HL-60/S4 (cell line): ENCODE measurements at regions not wholly inside any gene's neighbourhood (a gene's known extent, or its start where the extent isn't known, plus 50 kb on each side); places are given as distances from the start of the nearest gene placed in this dataset.
"Not testable (repeated sequence)": the region's sequence is repeated elsewhere in the genome, so short reads cannot be mapped to it uniquely, and the experiment has no call there.

Source experiments
- in situ Hi-C: fragments of 300-500 bp; cut with MboI; formaldehyde crosslinking; loops from 2 replicates; pipeline ENCODE4 v1.14.3; 2022; ENCODE audit warnings: low sequenced_read_pairs

DNA sequence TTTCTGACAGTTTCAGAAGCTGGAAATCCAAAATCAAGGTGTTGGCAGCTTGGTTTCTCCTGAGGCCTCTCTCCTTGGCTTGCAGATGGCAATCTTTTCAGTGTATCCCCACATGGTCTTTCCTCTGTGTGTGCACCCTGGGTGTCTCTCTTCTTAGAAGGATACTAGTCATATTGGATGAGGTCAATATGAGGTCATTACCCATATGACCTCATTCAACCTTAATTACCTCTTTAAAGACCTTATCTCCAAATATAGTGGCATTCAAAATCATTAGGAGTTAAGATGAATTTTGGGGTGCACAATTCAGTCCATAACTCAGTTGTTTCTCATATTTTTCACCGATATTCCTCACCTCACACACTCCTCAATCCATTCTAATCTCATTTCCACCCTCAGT lies 92.4 kb upstream of the TGM3 start:
- in situ Hi-C loops, result loop anchor here (10.0 kb wide), 1 partner anchor 261 kb away; no protein-coding TSS in a partner anchor

DNA sequence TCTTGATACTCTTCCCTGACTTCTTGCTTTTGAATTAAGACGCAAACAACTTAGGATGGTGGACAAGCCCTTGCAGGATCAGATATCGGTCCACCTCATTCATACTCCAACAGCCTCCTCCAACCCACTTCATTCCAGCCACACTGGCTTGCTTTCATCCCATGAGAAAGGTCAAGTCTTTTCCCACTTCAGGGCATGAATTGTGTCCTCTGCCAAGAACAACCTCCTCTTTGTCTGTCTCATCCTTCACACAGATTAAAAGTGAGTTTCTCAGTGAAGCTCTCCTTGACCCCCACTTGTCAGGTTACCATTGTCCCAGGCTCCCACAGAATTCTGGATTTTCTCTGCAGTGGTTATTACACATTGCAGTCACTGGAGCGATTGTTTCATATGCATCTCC lies 91.8 kb upstream of the TGM3 start:
- in situ Hi-C loops, result loop anchor here (10.0 kb wide), 1 partner anchor 261 kb away; no protein-coding TSS in a partner anchor

DNA sequence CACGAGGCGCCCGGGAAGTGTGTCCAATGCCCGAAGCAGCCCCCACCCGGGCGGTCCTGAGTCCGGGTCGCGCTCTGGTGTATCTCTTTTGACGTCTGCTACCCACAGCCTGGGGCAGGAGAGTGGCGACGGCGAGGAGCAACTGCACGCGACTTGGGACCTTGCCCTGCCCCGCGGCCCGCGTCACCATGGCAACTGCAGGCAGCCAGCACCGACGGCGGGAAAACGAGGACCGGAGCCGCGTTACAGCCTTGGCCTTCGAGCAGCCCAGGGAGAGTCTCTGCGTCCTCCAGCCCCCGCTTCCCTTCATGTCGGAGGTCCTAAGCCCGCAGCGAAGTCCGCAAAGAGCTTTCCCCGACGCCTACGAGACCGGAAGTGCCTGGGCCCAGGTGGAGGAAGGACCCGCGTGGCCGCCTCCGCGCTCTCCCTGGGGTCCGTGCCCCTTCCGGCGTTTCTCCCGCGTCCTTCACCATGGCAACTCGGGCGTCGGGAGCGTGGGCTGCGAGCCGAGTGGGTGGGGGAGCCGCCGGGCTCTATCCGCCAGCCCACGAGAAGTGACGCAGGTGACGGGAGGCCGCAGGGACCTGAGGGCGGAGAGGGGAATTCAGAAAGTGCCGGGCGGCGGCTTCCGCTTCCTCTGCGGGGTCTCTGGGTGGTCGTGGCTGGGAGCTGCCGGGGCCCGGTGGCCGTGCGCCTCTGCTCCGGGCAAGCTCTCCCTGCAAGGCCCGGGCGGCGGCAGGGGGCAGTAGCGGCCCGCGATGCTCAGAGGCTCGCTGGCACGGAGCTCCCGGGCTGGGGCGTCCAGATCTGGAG lies 88.6 kb upstream of the TGM3 start:
- in situ Hi-C loops, result loop anchor here (10.0 kb wide), 1 partner anchor 258 kb away; no protein-coding TSS in a partner anchor

DNA sequence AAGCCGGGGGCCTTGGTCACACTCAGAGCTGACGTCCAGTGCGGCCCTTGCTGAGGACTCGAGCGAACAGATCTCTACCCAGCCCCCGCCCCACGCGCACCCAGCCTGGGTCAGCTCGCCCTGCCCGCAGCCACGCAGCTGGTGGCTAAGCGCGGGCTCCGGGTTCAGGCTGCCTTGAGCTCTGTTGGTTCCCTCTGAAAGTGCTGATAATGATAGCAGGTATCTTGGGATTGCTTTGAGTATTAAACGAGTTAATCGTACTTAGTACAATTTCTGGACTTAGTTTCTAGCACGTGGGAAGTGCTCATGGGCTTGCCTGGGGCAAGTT lies 88.1 kb upstream of the TGM3 start:
- in situ Hi-C loops, result loop anchor here (10.0 kb wide), 1 partner anchor 257 kb away; no protein-coding TSS in a partner anchor

DNA sequence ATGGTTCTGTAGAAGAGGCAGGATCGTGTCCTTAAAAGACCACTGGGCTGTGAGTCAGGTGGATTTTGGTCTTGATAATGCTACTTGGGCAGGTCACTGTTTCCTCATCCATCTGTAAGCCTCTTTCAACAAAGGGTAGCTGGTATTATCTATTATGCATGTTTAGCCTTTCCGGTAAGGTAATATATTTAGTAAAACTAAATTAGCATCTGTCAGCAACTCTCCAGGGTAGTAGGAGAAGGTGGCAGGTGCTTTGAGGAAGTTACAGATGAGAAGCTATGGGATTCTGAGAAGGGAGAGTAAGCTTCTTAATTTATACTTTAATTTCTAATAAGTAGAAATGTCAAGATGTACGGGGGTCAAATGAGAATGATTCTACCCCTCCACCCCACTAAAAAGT lies 86.9 kb upstream of the TGM3 start:
- in situ Hi-C loops, result loop anchor here (10.0 kb wide), 1 partner anchor 256 kb away; no protein-coding TSS in a partner anchor

DNA sequence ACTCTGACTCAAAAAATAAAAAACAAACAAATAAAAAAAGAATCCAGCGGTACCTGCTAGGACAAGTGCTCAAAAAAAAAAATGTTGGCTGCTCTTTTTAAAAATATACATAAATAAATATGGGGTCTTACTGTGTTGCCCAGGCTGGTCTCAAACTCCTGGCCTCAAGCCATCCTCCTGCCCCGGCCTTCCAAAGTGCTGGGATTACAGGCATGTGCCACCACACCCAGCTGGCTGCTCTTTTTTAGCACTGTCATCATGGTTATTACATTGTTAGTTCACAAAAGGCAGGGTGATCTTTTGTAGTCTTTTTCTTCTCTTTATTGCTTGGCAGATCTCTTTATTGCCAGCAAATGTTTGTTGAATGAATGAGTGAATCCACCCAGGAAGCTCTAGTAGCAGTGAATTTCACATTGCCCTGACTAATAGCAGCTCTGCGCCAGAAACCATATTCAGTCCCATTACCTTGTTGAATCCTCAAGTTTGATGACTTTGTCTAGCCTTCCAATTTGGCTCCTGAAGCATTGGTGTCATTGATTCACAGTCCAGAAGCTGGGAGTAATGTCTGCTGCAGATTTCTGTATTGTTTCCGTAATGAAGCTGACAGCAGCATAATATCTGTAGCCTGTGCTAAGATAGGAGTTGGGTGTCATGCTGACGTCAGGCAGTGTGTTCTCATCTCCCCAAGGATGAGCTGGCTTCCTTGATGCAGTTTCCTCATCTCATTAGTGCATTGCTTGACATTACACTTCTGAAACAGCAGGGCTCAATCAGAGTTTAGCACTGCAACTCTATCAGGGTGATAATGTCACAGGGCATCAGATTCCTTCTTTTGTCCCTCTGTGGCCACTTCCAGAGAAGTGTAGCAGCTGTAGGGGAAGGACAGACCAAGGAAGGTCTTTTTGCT lies 84.9 kb upstream of the TGM3 start:
- in situ Hi-C loops, result loop anchor here (10.0 kb wide), 1 partner anchor 124 kb away; no protein-coding TSS in a partner anchor

DNA sequence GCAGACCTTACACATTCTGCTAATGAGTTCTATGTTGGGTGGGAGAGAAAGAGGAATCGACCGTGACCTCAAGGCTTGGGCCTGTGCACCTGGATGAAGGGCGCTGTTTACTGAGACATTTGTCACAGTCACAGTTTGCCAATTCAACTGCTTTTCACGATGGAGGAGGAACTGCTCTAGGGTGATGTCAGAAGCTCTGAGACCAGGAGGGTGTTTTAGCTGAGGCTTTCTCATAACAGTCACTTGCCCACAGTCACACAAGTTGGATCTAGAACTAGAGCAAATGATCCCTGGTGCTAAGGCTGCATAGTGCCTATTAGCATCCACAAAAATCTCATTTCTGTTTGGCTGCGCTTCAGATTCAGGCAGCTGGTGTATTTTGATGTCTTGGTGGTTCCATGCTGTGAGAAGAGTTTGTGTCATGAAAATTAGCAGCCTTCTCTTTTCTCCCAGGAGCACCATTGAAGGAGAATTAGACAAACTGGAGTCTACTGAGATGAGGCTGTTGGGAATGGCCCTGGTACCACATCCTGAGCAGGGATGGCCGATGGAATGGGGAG lies 83.3 kb upstream of the TGM3 start:
- in situ Hi-C loops, result loop anchor here (10.0 kb wide), 1 partner anchor 122 kb away; no protein-coding TSS in a partner anchor

DNA sequence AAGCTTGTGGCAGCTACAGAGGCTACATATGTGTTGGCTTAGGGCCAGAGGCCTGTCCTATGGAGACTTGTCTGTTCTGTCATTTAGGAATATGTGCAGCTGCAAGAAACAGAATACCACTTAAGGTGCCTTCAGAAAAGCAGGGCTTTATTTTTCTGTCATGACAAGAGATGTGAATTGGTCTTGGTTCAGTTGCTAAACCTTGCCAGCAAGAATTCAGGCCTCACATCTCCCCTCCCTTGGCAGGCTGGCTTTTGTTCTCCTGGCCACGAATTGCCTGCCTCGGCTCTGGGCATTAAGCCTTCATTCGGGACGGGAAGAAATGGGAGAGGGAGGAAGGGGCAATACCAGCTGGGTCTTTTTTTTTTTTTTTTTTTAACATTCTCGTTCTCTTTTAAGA lies 82.4 kb upstream of the TGM3 start:
- in situ Hi-C loops, result loop anchor here (10.0 kb wide), 1 partner anchor 121 kb away; no protein-coding TSS in a partner anchor

DNA sequence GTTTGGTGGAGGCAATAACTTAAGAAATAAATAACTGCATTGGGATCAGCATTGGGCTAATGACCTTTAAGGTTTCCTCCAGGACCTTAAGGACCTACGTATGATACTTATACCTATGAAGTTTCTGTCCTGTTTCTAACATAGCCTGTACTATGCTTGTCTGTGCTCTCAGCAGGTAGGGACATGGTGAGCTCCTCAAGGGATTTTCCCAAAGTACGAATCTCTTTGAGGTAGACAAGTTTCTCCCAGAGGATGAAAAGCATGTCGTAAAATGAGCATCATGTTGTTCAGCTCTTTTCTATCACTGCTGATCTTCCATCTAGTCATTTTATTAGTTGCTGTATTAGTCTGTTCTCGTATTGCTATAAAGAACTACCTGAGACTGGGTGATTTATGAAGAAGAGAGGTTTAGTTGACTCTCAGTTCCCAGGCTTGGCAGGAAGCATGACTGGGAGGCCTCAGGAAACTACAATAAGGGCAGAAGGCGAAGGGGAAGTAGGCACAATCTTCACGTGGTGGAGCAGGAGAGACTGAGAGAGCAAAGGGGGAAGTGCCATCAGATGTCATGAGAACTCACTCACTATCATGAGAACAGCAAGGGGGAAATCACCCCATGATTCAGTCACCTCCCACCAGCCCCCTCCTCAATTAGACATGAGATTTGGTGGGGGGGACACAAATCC lies 77.8 kb upstream of the TGM3 start:
- in situ Hi-C loops, result loop anchor here (10.0 kb wide), 1 partner anchor 117 kb away; no protein-coding TSS in a partner anchor

DNA sequence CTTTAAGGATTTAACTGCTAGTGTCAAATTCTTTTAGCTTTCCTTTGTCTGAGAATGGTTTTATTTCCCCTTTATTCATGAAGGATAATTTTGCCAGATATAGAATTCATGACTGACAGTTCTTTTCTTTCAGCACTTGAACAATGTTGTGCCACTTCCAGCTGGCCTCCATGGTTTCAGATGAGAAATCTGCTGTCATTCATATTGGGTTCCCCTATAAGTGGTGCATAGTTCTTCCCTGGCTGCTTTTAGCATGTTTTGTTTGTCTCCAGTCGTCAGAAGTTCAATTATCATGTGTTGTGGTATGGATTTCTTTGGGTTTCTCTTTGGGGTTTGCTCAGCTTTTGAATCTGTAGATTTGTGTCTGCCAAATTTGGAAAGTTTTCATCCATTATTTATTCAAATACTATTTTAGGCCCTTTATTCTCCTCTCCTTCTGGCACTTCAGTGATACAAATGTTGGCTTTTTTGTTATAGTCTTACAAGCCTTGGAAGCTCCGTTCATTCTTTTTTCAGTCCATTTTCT lies 76.3 kb upstream of the TGM3 start:
- in situ Hi-C loops, result loop anchor here (10.0 kb wide), 1 partner anchor 115 kb away; no protein-coding TSS in a partner anchor

DNA sequence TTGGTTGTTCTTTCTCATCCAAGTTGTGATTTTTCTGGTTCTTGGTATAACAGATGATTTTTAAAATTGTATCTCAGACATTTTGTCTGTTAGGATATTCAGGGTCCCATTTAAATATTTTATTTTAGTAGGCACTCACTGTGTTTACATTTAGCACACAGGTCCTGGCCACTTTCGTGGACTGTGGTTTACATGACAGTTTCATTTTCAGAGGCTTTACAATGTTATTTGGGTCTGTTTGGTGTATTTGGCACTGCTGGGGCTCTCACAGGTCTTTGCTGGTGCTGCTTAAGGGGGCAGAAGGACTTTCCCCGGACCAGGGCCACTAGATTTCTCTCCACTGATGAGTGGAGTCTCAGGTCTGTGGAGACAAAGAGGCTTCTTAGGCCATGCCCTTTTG lies 75.5 kb upstream of the TGM3 start:
- in situ Hi-C loops, result no loop called here

DNA sequence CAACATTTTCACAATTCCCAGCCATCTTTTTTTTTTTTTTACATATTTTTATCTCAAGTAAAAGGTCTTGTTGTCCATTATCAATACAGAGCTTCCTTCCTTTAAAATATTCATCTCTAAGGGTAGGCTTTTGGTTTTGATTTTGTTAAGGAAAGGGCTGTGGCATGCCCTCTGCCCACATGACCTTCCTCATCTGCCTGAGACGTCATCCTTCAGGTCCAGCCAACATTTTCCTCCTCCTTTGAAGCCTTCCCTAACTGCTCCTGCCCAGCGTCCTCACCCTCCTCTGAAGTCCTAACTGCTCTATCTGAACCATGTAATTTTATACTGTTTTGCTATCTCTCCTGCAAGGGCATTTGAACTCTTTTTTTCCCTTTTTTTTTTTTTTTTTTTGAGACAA lies 73.9 kb upstream of the TGM3 start:
- in situ Hi-C loops, result no loop called here

DNA sequence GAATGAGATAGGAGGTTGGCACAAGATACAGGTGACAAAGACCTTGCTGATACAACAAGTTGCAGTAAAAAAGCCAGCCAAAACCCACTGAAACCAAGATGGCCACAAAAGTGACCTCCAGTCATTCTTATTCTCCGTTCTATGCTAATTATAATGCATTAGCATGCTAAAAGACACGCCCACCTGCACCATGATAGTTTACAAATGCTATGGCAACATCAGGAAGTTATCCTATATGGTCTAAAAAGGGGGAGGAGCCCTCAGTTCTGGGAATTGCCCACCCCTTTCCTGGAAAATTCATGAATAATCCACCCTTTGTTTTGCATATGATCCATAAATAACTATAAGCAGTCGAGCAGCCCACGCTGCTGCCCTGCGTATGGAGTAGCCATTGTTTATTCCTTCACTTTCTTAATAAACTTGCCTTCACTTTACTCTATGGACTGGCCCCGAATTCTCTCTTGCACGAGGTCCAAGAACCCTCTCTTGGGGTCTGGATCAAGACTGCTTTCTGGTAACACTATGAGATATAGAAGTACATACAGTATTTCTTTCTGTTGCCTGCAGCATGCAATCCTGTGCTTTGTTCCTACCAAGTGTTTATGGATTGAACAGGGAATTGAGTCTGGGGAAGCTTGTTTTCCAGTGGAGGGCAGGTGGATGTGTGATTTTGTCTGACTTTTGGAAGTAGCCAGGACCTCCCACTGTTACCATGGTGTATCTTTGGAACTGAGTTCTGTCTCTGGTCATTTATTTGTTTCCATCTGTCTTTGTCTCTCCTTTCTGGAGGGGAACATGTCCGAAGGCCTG lies 72.0 kb upstream of the TGM3 start:
- in situ Hi-C loops, result no loop called here

DNA sequence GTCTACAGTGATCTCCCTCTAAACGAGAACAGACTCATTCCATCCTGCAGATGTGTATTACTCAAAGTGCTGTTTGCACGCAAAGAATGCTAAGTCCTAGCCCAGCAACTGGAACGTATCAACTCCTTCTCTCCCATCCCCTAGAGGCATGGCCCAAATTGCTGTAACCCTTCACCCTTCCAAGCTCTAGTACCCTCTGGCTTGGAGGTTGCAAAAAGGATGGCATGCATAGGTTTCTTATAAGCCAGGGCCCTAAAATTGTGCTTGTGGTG lies 71.5 kb upstream of the TGM3 start:
- in situ Hi-C loops, result no loop called here

DNA sequence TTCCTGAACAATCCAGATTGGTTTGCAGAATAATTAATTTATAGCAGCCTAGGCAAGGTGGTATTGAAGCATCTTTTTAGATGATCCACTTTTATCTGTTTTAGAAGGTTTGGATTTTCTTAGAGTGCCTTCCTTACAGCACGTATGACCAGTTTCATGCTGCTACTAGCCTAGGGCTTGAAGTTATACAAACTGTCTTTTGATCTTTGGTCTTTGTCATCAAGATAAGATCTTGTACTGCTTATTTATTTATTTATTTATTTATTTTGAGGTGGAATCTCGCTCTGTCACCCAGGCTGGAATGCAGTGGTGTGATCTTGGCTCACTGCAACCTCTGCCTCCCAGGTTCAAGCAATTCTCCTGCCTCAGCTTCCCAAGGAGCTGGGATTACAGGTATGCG lies 68.5 kb upstream of the TGM3 start:
- in situ Hi-C loops, result not testable (repeated sequence)

DNA sequence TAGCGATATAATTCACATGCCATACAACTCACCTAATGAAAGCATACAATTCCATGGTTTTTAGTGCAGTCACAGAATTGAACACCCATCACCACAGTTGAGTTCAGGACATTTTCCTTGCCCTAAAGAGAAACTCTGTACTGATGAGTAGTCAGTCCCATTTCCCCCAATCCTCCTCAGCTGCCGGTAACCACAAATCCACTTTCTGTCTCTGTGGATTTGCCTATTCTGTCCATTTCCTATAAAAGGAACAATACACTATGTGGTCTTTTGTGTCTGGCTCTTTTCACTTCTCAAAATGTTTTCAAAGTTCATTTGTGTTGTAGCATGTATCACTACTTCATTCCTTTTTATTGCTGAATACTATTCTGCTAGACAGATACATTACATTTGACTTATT lies 67.9 kb upstream of the TGM3 start:
- in situ Hi-C loops, result no loop called here

DNA sequence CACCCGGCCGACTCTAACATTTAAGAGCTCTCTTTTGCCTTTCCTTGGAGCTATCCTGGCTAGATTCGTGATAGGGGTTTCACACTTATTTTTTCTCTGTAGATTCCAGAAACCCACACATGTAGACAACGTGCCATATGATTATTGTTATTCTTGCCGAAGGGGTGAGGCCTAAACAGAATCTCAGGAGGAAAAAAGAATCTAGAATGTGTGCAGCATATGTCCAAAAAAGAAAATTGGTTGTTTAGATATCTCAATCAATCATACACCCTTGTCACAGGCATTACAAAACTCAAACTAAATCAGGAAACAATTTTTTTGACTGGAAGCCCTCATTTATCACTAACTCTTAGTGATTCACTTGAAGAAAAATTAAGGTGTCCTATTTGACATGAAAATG lies 66.9 kb upstream of the TGM3 start:
- in situ Hi-C loops, result no loop called here

DNA sequence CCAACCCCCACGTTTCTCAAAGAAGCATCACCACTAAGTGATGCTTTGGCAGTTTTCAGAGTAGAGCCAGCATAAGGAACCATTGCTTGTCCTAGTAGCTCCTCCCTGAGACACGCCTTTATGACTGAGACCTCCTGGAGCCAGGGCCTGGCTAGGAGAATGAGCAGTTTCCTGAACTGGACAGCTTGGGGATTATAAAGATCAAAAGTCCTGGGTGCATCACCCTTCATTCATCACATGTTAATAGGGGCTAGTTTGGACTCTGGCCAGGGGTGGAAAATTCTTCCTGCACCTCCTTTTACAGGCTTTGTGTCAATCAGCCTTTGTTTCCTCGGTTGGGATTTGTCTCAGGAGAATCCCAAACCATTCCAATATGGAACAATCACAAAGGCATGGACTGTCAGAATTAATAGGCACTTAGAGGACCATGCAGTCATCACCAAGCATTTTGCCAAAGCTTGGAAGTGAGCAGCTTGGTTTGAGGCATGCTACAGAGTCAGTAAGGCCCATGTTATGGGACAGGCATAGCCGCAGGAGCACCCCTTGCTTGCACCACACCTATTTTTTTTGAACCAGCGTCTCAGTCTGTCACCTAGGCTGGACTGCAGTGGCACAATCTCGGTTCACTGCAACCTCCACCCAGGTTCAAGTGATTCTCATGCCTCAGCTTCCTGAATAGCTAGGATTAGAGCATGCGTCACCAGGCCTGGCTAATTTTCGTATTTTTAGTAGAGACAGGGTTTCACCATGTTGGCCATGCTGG lies 64.9 kb upstream of the TGM3 start:
- in situ Hi-C loops, result no loop called here

DNA sequence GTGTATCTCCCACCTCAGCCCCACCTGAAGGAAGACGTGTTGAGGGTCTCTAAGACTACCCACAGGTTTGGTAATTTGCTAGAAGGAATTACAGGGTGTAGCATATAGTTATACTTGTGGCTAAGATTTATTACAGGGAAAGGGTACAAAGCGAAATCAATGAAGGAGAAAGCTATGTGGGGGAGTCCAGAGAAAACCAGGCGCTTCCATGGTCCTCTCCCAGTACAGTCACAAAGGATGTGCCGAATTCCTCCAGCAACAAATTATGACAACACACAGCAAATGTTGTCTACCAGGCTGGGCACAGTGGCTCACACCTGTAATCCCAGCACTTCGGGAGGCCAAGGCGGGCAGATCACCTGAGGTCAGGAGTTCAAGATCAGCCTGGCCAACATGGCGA lies 64.1 kb upstream of the TGM3 start:
- in situ Hi-C loops, result no loop called here
